ENCODE measurements at regions not wholly inside any gene's neighbourhood (a gene's known extent, or its start where the extent isn't known, plus 50 kb on each side); places are given as distances from the start of the nearest gene placed in this dataset.

- H3K9me3 ChIP-seq = no peaks in the 10 kb centered on the region
- no peak for DNase-seq
- 80 to 91% (median 86%) methylated on average over 2 of the region's 2 CpGs for WGBS, 5 donors
- peaks cover 0 to 22% (median 0%) of the 10 kb centered on the region in 3 donors for H3K27me3 ChIP-seq
- H3K36me3 ChIP-seq = no peaks in the 10 kb centered on the region
- no peak overlapping the region for H3K27ac ChIP-seq
- no peaks in the 10 kb centered on the region for H3K4me1 ChIP-seq
- intact Hi-C loops (cut with DNase I; ENCODE audit: low total_unique reads) = no loop called here
- TF ChIP-seq EP300 (IDR thresholded peaks at IDR 0.05) = no peak
- no peak for TF ChIP-seq POLR2AphosphoS5 (IDR thresholded peaks at IDR 0.05)
- no peak for TF ChIP-seq CTCF (IDR thresholded peaks at IDR 0.05)
- TF ChIP-seq POLR2A (IDR thresholded peaks at IDR 0.05) = no peak
- H3K4me3 ChIP-seq = no peak overlapping the region
These were observed 55.3 kb upstream of the SPATA31E1 start for GRCh38 chr9:87827341-87827740.

GRCh38 chr9:87829756-87830155 lies 52.9 kb upstream of the SPATA31E1 start:
- TF ChIP-seq POLR2A (IDR thresholded peaks at IDR 0.05) (no peak), CTCF (IDR thresholded peaks at IDR 0.05) (no peak)
- WGBS, 5 donors = 24 to 67% (median 42%) methylated on average over 1 of the region's 1 CpG
- H3K27ac ChIP-seq = no peak overlapping the region

GRCh38 chr9:87830446-87830845 lies 52.2 kb upstream of the SPATA31E1 start:
- no peaks in the 10 kb centered on the region for H3K4me1 ChIP-seq
- intact Hi-C loops (cut with DNase I; ENCODE audit: low total_unique reads) = no loop called here
- H3K4me3 ChIP-seq = no peak overlapping the region
- DNase-seq = no peak
- no peak overlapping the region for H3K27ac ChIP-seq
- 30 to 36% (median 33%) methylated on average over 3 of the region's 3 CpGs for WGBS, 5 donors
- TF ChIP-seq EP300 (IDR thresholded peaks at IDR 0.05) (no peak), POLR2A (IDR thresholded peaks at IDR 0.05) (no peak), CTCF (IDR thresholded peaks at IDR 0.05) (no peak), POLR2AphosphoS5 (IDR thresholded peaks at IDR 0.05) (no peak)
- no peaks in the 10 kb centered on the region for H3K9me3 ChIP-seq
- H3K36me3 ChIP-seq = no peaks in the 10 kb centered on the region
- peaks cover 0 to 33% (median 0%) of the 10 kb centered on the region in 3 donors for H3K27me3 ChIP-seq

More at GRCh38 chr9:87829756-87830155, 52.9 kb upstream of the SPATA31E1 start:
- intact Hi-C loops (cut with DNase I; ENCODE audit: low total_unique reads) = no loop called here
- no peaks in the 10 kb centered on the region for H3K9me3 ChIP-seq
- no peaks in the 10 kb centered on the region for H3K4me1 ChIP-seq
- DNase-seq = no peak
- peaks cover 0 to 31% (median 0%) of the 10 kb centered on the region in 3 donors for H3K27me3 ChIP-seq
- no peaks in the 10 kb centered on the region for H3K36me3 ChIP-seq
- no peak overlapping the region for H3K4me3 ChIP-seq

GRCh38 chr9:87831159-87831558 lies 51.5 kb upstream of the SPATA31E1 start:
- no peak for DNase-seq
- H3K4me3 ChIP-seq = no peak overlapping the region
- H3K27me3 ChIP-seq = peaks cover 0 to 33% (median 0%) of the 10 kb centered on the region in 3 donors
- TF ChIP-seq POLR2AphosphoS5 (IDR thresholded peaks at IDR 0.05) = no peak
- H3K27ac ChIP-seq = no peak overlapping the region
- no peaks in the 10 kb centered on the region for H3K4me1 ChIP-seq
- intact Hi-C loops (cut with DNase I; ENCODE audit: low total_unique reads) = no loop called here
- H3K9me3 ChIP-seq = no peaks in the 10 kb centered on the region
- H3K36me3 ChIP-seq = no peaks in the 10 kb centered on the region
- 79 to 89% (median 81%) methylated on average over 1 of the region's 1 CpG for WGBS, 5 donors
